ENCODE measurements at regions not wholly inside any gene's neighbourhood (a gene's known extent, or its start where the extent isn't known, plus 50 kb on each side); places are given as distances from the start of the nearest gene placed in this dataset.

DNA sequence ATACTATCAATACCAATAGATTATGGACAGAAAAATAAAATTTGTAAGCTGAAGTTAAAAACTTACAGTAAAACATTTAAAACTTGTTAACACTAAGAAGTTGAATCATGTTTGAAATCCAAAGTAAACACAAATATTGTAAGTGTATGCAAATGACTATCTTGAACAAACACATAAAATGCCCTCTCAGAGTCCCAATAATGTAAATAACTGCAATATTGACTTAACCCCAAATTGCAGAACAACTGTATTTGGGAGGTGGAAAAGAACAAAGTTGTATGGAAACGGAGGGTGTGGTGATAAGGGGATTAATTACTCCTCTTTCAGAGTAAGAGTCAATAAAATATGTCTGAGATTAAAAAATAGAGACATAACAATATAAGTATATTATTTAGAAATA, 140.0 kb upstream of the NOL4 start (continued):
- TF ChIP-seq, protein P1, sequence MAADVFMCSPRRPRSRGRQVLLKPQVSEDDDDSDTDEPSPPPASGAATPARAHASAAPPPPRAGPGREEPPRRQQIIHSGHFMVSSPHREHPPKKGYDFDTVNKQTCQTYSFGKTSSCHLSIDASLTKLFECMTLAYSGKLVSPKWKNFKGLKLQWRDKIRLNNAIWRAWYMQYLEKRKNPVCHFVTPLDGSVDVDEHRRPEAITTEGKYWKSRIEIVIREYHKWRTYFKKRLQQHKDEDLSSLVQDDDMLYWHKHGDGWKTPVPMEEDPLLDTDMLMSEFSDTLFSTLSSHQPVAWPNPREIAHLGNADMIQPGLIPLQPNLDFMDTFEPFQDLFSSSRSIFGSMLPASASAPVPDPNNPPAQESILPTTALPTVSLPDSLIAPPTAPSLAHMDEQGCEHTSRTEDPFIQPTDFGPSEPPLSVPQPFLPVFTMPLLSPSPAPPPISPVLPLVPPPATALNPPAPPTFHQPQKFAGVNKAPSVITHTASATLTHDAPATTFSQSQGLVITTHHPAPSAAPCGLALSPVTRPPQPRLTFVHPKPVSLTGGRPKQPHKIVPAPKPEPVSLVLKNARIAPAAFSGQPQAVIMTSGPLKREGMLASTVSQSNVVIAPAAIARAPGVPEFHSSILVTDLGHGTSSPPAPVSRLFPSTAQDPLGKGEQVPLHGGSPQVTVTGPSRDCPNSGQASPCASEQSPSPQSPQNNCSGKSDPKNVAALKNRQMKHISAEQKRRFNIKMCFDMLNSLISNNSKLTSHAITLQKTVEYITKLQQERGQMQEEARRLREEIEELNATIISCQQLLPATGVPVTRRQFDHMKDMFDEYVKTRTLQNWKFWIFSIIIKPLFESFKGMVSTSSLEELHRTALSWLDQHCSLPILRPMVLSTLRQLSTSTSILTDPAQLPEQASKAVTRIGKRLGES (CRISPR knock-in tag; IDR thresholded peaks at IDR 0.05; ENCODE audit: borderline replicate concordance) = no peak
- TF ChIP-seq SAP130 (CRISPR knock-in tag; IDR thresholded peaks at IDR 0.05; ENCODE audit: low read depth) = no peak

DNA sequence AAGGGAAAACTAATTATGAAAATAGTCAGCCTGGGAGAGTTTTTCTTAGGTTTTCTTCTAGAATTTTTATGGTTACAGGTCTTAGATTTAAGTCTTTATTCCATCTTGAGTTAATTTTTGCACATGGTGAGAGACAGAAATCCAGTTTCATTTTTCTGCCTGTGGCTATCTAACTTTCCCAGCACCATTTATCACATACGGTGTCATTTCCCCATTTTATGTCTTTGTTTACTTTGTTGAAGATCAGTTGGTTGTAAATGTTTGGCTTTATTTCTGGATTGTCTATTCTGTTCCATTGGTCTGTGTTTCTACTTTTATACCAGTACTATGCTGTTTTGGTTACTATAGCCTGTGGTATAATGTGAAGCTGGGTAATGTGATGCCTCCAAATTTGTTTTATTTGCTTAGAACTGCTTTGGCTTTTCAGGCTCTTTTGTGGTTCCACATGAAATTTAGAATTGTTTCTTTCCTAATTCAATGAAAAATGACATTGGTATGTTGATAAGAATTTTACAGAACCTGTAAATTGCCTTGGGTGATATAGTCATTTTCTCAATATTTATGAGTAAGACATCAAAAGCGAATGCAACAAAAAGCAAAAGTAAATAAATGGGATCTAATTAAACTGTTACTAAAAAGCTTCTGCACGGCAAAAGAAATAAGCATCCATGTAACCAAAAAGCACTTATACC, 146.1 kb upstream of the NOL4 start:
- no peaks in the 10 kb centered on the region; a peak in 1 of 5 replicates for H3K27me3 ChIP-seq (ENCODE audit: control insufficient read depth in 1 of 2, insufficient read depth in 2 of 2, low read length in 2 of 2)
- H4K20me1 ChIP-seq (ENCODE audit: insufficient read depth, low read length) = no peaks in the 10 kb centered on the region
- in situ Hi-C loops (cut with HindIII; ENCODE audit: extremely low pct_ligation_motif_present, low pct_unique_long_range_greater_than_20kb) = no loop called here
- CTCF ChIA-PET (ENCODE audit: low intra/inter-chr PET ratio, low total read pairs) = no interaction called here
- TF ChIP-seq ARNTL (CRISPR knock-in tag; IDR thresholded peaks at IDR 0.05) (no peak), THYN1 (CRISPR knock-in tag; IDR thresholded peaks at IDR 0.05; ENCODE audit: borderline replicate concordance, low read depth) (no peak), PCBP1 (IDR thresholded peaks at IDR 0.05; ENCODE audit: borderline replicate concordance, low read depth, low read length) (no peak), EEA1 (CRISPR knock-in tag; IDR thresholded peaks at IDR 0.05; ENCODE audit: borderline replicate concordance) (no peak), ZKSCAN5 (CRISPR knock-in tag; IDR thresholded peaks at IDR 0.05) (no peak), RBAK (CRISPR knock-in tag; IDR thresholded peaks at IDR 0.05) (no peak), HNRNPL (IDR thresholded peaks at IDR 0.05; ENCODE audit: low read depth, low read length) (no peak), NPAS2 (CRISPR knock-in tag; IDR thresholded peaks at IDR 0.05; ENCODE audit: borderline replicate concordance) (no peak)
- TF ChIP-seq, protein P2, sequence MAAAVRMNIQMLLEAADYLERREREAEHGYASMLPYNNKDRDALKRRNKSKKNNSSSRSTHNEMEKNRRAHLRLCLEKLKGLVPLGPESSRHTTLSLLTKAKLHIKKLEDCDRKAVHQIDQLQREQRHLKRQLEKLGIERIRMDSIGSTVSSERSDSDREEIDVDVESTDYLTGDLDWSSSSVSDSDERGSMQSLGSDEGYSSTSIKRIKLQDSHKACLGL (CRISPR knock-in tag; IDR thresholded peaks at IDR 0.05) = no peak
- TF ChIP-seq, protein P3, sequence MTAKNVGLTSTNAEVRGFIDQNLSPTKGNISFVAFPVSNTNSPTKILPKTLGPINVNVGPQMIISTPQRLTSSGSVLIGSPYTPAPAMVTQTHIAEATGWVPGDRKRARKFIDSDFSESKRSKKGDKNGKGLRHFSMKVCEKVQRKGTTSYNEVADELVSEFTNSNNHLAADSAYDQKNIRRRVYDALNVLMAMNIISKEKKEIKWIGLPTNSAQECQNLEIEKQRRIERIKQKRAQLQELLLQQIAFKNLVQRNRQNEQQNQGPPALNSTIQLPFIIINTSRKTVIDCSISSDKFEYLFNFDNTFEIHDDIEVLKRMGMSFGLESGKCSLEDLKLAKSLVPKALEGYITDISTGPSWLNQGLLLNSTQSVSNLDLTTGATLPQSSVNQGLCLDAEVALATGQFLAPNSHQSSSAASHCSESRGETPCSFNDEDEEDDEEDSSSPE (CRISPR knock-in tag; IDR thresholded peaks at IDR 0.05) = no peak
- H3K9ac ChIP-seq (ENCODE audit: insufficient read depth, low read depth, low read length) = no peak overlapping the region
- no peak overlapping the region for H3K4me2 ChIP-seq (ENCODE audit: low read depth, low read length)
- no peaks in the 10 kb centered on the region for H3K9me3 ChIP-seq (ENCODE audit: low read length)
- H3K4me1 ChIP-seq (ENCODE audit: insufficient read depth, low read length) = no peaks in the 10 kb centered on the region
- FAIRE-seq (no peak), DNase-seq (ENCODE audit: low spot score) (no peak), ATAC-seq (no peak)
- POLR2A ChIA-PET = no interaction called here
- no peaks in the 10 kb centered on the region for H3K79me2 ChIP-seq (ENCODE audit: insufficient read depth, low read length)
- BruUV-seq (replicated peaks) = no TSS peak
- H3K36me3 ChIP-seq (replicated peaks in 1 of 2; ENCODE audit: control insufficient read depth in 1 of 2, insufficient read depth in 2 of 2, low read length in 2 of 2) = no peaks in the 10 kb centered on the region
- intact Hi-C loops (cut with micrococcal nuclease; ENCODE audit: unreplicated experiment) = no loop called here
- no peak overlapping the region for H3K27ac ChIP-seq (ENCODE audit: extremely low read length, insufficient read depth, low read length)
- H2AFZ ChIP-seq (ENCODE audit: low read length) = no peak overlapping the region
- 33% methylated on average over 3 of the region's 3 CpGs for WGBS (ENCODE audit: low lambda C conversion rate)
- H3K4me3 ChIP-seq (replicated peaks in 1 of 3; ENCODE audit: insufficient read depth in 1 of 3, low read depth in 2 of 3, low read length in 3 of 3) = no peak overlapping the region
